Activated CD8-positive, alpha-beta memory T cell treated with anti-CD3 and anti-CD28 coated beads, Interleukin-2, amount 50 U/mL, for 24 hours (primary cell): ENCODE measurements at regions not wholly inside any gene's neighbourhood (a gene's known extent, or its start where the extent isn't known, plus 50 kb on each side); places are given as distances from the start of the nearest gene placed in this dataset.
"Not testable (repeated sequence)": the region's sequence is repeated elsewhere in the genome, so short reads cannot be mapped to it uniquely, and the experiment has no call there.

Experiments
- DNase-seq: peaks from one replicate; pipeline ENCODE4 v3.0.0-alpha.2; 2020; ENCODE audit errors: extremely low read depth

DNA sequence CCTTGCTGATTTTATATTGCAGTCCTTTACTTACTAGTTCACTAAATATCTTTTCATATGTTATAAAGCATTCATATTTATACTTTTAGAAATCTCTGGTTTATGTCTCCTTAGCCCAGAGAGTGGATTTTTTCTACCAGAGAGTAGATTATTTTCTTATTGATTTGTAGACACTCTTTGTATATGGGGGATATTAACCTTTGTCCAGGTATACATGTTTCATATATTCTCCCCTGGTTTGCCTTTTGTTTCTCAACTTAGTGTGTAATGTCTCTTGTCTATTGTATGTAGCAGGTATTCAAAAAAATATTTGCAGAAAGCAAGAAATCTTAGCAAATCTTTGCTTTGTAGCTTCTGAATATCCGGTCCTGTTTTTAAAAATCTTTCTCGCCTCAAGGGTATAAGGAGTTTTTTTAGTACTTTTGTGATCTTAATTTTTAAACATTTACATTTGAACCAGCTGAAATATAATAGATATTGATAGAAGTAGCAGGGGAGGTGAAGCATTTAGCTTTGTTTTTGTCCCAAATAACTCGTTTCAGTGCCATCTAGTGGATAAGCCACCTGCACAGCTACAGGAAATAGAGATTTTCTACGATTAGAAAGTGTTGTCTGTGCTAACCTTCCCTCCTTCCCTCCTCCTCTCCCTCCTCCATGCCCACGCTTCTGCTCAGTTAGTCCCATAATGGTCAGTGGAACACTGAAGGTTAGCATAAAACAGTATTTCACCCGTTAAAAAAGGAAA is 97.0 kb downstream of the PHETA1 start:
- DNase-seq: no peak

DNA sequence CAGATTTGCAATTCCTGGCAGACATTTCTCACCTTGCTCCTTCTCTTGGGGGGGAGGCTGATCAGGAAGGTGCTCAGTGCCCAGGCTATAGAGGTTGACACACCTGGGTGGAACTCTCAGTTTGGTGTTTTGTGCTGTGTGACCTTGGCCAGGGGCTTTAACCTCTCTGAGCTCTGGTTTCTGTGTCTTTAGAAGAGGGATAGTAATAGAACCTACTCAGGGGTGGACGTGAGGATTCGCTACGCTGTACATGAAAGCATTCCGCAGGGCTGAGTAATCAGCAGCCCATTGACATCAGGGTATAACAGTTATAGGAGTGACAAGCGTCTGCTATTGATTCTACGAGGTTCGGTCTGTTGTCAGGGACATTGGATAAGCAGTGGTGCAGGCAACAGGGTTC is 98.1 kb downstream of the PHETA1 start:
- DNase-seq: no peak

DNA sequence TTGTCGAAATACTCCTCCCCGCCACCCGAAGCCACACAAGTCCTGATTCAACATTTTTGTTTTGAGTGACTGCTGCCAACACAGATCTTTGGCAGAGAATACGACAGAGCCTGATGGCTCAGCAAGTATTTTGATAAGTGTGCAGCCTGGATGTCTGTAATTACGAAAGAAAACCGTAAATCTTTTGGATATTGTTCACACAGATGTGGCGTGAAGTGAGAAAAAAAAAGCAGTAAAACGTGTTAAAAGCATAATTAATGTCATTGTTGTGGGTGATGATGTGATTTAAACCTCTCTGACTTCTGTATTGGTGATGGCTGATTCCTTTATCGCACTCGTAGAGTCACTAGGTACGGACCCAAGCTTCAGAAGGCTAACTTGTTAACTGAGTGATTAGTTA is 98.7 kb downstream of the PHETA1 start:
- DNase-seq: no peak

DNA sequence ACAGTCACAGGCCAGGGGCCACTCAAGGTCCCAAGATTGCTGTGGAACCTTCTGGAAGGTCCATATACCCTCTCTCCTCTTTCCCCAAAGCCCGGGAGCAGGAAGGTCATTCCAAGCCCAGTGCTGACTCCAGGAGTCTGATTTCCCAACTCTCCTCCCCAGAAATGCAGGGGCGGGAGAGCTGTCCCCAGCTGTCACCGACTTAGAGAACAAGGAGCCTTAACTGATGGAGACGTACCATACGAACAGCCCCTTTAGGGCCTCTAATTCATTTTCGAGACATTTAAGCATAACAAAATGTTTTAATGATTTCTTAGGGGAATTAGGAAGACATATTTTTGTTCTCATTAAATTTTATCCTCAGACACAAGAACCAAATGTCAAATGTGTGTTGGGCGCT is 99.2 kb downstream of the PHETA1 start:
- no peak for DNase-seq

DNA sequence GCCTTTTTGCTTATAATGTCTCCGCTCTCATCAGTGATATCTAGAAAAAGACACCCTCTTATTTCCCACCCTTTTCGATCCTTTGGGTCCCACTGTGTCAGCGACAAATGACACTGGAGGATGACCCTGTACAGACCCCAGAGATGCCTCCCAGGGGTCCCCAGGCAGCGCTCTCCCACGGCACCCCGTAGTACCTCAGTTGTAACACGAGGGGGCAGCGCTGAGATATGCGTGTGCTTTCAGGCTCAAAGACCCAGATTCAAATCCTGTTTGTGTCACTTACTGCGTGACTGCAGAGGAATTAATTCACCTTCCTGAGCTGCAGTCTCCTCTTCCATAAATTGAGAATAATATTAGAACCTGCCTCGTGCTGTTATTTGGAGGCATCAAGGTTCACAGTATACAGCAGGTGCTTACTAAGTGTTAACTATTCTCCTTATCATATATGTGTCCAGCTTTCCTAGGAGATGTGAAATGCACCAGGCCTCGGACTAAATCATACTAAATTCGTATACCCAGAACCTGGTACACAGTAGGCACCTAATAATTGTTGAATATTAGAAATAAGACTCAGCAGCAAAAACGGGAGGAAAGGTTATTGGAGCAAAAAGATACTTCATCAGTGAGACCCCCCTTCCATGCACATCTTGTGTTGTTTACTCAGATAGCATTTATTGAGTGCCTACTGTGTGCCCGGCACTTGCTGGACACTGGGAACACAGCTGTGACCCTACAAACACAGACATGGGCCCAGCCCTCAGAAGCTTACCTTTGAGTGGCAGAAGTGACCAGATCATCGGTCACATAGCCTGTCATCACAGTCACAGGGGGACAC is 99.9 kb downstream of the PHETA1 start:
- DNase-seq: no peak

DNA sequence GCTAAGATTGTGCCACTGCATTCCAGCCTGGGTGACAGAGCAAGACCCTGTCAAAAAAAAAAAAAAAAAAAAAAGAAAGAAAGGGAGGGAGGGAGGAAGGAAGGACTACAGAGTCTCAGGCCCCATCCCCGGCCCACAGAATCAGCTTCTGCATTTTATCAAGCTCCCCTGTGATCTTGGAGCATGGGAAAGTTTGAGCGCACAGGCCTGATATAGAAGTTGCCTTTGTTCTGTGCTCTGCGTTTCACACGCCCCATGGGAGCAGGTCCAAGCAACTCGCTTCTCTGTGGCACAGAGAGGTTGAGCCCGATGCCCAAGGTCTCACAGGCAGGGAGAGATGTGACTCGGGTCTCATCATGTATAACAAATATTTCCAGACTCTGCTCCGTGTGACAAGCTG is 101.8 kb downstream of the PHETA1 start:
- DNase-seq: no peak

DNA sequence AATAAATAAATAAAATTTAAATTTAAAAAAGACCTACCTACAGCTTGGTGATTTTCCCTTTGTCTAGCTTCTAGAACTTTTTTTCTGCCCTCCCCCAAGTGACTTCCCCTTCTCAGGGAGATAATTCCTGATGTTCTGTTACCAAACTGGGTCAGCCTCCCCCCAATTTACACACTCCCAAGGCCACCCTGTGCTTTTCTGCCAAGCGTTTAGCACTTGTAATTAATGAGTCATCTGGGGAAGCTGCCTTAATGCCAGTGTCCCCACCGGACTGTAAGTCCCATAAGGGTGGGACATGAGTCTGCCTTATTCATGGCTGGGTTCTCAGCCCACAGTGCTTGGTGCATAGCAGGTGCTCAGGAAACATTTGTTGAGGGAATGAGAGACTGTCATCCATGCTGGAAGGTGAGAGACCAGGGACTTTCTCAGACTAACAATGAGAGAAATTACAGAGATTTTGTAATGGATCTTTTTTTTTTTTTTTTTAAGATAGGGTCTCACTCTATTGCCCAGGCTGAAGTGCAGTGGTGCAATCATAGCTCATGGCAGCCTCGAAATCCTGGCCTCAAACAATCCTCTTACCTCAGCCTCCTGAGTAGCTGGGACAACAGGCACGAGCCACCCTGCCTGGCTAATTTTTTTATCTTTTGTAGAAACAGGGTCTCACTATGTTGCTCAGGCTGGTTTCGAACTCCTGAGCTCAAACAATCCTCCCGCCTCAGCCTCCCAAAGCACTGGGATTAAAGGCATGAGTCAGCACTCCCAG is 106.8 kb downstream of the PHETA1 start:
- no peak for DNase-seq

DNA sequence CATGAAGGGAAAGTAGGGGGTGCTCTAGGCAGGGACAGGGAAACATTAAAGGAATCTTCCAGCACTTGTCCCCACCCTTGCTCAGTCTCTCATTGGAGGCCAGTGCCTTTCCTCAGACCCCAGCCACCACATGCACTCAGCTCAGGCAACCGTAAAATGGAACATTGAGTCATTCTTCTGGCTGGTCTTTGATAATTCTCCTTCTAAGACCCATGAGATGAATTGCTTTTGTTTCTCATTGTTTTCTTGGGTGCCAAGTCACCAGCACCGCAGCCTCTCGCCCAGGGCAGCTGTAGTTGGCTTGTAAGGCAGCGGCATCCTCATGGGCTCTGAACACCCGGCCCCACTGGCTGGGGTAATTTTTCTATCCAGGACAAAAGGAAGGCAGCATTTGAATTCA is 108.2 kb downstream of the PHETA1 start:
- no peak for DNase-seq

DNA sequence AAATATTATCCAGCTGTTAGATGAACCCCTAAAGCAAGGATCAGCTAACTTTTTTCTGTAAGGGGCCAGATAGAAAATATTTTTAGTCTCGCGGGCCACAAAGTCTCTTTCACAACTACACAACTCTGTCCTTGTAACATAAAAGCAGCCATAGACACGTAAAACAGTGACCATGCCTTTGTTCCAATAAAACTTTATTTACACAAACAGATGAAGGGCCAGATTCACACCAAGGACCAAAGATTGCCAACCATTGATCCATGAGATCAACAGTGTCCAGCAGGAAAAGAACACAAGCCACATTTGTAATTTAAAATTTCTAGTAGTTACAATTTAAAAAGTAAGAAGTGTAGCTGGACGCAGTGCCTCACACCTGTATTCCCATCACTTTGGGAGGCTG is 109.7 kb downstream of the PHETA1 start:
- DNase-seq: no peak

DNA sequence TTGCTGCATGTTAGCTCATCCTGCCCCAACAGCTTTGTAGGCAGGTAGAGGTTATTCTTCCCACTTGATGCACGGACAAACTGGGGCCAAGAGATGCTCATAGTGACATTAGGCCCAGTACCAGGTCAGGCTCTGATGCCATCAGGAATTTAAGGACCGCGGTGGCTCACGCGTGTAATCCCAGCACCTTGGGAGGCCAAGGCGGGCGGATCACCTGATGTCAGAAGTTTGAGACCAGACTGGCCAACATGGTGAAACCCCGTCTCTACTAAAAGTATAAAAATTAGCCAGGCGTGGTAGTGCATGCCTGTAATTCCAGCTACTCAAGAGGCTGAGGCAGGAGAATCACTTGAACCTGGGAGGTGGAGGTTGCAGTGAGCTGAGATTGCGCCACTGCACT is 110.8 kb downstream of the PHETA1 start:
- not testable (repeated sequence) for DNase-seq

DNA sequence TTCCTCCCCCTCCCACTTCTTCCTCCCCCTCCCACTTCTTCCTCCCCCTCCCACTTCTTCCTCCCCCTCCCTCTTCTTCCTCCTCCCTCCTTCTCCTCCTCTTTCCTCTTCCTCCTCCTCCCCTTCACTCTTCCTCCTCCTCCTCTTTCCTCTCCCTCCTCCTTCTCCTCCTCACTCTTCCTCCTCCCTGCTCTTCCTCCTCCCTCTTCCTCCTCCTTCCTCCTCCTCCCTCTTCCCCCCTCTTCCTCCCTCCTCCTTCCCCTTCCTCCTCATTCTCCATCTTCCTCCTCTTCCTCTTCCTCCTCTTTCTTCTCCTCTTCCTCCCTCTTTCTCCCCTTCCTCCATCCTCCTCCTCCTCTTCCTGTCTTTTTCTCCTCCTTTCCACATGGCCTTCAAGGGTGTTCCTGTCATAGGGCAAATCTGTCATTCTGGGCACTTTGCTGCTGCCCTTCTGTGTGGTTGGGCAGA is 111.4 kb downstream of the PHETA1 start:
- no peak for DNase-seq

DNA sequence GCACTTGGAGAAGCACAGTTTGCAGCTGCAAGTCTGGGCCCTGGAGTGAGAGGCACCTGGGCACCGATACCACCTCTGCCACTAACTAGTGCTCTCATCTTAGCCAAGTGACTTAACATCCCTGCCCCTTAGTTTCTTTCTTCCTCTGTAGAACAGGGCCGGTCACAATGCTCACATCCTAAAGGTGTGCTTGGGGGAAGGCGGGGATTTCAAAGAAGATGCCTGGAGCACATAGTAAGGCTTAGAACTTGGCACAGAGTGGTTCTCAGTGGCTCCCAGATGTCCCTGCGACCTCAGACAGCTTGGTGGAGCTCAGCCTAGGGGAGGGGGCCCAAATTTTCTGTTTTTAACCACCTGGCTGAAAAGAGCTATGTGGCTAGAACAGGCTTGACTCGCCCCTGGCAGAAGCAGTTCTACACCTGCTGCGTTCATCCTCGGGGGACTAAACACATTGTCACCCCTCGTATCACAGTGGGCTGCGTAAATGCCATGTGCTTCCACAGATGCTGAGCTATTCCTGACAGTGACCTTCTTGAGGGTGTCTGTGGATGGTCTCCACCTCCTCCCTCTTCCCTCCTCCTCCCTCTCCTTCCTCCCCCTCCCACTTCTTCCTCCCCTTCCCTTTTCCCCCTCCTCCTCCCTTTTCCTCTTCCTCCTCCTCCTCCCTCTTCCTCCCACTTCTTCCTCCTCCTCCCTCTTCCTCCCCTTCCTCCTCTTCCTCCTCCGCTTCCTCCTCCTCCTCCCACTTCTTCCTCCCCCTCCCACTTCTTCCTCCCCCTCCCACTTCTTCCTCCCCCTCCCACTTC is 112.1 kb downstream of the PHETA1 start:
- no peak for DNase-seq

DNA sequence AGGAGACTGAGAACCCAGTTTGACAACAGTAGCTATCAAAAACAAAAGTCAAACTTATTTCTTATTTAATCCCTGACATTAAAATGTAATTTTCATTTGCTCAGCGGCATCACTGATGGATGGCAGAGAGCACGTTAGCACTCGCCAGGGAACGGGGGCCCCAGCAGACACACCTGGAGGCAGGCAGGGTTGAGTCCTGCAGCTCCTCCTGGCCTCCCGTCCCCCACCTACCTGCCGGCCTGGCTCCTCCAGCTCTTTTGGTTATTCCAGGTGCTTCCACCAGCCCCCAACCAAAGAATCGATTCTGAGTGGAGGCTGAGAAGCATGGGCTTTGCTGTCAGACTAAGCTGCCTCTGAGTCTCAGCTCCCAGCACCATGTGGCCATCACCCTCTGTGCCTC is 113.6 kb downstream of the PHETA1 start:
- no peak for DNase-seq

DNA sequence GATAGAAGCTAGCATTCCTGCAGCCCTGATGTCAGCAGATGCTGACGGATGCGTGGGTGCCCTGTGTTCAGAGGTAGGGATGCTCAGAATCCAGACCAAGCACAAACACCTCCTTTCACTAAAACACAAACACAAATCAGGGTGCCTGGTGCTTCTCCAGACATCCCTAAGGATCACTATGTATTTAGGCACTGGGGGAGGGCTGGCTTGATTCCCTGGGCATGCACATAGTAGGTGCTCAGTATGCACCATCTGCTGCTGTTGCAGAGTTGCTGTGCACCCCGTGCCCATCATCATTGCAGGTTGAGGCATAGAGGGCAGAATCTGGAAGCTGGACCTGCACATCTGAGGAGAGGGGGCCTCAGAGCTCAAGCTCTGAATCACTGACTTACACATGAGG is 114.8 kb downstream of the PHETA1 start:
- no peak for DNase-seq

DNA sequence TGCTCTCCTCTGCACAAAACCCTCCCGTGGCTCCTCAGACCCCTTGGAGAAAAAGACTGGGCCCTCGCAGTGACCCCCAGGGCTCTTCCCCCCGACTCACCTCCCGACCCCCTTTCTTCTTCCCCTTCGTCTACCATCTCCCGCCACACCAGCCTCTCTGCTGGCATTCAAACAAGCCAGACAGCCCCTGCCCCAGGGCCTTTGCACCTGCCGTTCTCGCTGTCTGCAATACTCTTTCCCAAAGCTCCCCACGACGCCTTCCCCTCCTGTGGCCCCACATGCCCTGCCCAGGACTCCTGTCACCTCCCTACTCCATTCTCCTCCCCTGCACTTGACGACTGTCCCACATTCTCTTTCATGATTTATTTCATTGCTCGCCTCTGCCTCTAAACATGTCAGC is 115.7 kb downstream of the PHETA1 start:
- no peak for DNase-seq

DNA sequence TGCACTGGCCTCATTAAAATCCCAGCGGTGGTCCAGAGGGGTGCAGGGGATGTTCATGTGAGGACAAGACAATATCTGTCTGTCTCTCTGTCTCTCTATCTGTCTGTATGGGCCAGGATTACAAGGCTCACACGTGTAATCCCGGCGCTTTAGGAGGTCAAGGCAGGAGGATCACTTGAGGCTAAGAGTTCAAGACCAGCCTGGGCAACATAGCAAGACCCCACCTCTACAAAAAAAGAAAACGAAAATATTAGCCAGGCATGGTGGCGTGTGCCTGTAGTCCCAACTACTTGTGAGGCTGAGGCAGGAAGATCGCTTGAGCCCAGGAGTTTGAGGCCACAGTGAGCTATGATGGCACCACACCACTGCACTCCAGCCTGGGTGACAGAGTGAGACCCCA is 117.1 kb downstream of the PHETA1 start:
- no peak for DNase-seq

DNA sequence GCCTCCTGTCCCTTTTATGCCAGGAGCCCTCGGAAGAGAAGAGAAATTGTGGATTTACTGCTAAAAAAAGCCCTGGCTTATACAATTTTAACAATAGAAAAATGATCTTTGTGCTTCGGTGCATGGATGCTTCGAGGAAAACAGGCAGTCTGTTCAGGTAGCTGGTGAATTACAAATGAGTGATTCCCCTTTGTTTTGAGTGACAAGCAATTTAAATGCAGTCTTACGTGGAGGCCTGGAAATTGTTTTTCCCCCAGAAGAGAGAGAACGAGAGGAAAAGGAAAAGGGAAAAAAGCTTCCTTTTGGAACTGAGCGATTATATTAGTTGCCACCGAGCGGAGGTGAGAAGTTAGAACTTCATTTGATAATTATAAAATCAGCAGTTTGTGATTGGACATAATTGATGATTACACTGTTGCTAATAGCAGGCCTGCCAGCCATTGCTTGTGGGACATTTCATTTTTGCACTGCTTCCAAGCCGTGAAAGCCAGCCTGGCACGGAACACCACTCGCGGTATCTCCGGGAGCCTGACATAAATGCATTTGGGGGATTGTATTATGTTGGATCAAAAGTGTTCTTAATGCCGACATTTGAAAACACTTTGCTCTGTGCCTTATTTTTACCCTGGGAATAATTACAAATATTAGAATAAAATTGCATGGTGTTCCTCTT is 117.7 kb downstream of the PHETA1 start:
- no peak for DNase-seq

DNA sequence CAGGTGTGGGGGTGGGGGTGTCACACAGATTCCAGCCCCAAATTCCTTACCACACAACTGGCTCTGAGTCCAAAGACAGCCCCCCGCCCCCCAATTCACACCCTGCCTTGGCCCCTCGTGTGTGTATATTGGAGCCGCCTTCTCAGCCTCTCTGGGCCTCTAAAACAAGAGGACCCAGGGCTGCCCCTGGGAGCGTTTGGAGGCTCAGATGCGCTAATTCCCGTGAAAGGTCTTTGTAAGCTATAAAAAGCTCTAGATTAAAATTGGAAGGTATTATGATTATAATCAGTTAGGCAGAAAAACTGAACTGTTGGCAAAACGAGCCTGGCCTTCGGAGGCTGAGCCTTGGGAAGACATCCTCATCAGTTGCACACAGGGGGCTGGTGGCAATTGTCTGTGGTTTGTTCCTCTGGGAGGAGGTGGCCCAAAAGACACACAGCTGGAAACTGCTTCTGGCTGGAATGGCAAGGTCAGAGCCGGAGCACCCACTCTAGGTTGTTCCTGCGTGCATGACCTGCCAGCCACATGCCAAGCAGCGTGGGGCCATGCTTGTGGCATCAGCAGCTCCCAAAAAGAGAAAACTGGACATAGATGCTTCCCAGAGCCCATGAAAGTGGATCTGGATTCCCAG is 118.5 kb downstream of the PHETA1 start:
- no peak for DNase-seq

DNA sequence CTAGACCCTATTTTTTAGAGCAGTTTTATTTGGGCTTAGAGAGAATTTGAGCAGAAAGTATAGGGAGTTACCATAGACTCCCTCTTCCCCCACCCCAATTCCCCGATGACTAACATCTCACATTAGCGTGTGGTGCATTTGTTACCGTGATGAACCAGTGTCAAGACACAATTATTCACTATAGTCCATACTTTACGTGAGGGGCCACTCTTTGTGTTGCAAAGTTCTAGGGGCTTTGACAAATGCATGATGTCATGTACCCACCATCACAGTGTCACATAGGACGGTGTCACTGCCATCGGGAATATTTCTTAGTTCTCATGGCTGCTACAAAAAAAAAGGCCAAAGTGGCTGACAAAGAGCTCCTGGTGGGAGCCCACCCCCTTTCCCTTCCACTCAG is 119.1 kb downstream of the PHETA1 start:
- no peak for DNase-seq

DNA sequence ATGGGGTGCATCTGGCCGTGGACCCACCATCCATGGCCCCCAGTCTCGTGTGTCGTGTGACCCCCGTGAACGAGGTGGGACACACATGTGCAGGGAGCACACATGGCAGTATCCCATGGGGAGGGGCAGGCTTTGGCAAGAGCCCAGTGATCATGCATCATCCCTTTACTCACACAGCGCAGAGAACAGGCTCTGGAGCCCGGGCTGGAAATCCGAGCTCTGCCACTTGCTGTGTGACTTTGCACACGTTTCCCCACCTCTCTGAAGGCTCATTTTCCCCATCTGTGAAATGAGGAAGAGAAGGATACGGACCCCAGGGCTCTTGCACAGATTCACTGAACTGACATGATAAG is 119.9 kb downstream of the PHETA1 start:
- no peak for DNase-seq
